ENCODE measurements at regions not wholly inside any gene's neighbourhood (a gene's known extent, or its start where the extent isn't known, plus 50 kb on each side); places are given as distances from the start of the nearest gene placed in this dataset.

GRCh38 chr16:76732894-76733293, 455.7 kb downstream of the CNTNAP4 start:
- Histone ChIP-seq H3K27ac (ENCODE audit: low read length) (no peak overlapping the region), H3K27me3 (ENCODE audit: insufficient read depth, low read length) (no peaks in the 10 kb centered on the region), H3K9me3 (ENCODE audit: insufficient read depth, low read depth, low read length) (no peaks in the 10 kb centered on the region), H3K9ac (ENCODE audit: low read depth, low read length) (no peak overlapping the region), H3K4me1 (ENCODE audit: insufficient read depth, low read length) (no peaks in the 10 kb centered on the region), H3K36me3 (ENCODE audit: insufficient read depth, low read depth, low read length) (no peaks in the 10 kb centered on the region), H3K4me3 (ENCODE audit: low read length) (no peak overlapping the region)

GRCh38 chr16:76741623-76742022, 449.4 kb upstream of the MON1B start:
- H3K9ac ChIP-seq (ENCODE audit: low read depth, low read length) = no peak overlapping the region
- H3K4me1 ChIP-seq (ENCODE audit: insufficient read depth, low read length) = no peaks in the 10 kb centered on the region
- H3K27me3 ChIP-seq (ENCODE audit: insufficient read depth, low read length) = no peaks in the 10 kb centered on the region
- no peak overlapping the region for H3K27ac ChIP-seq (ENCODE audit: low read length)
- no peaks in the 10 kb centered on the region for H3K9me3 ChIP-seq (ENCODE audit: insufficient read depth, low read depth, low read length)
- H3K4me3 ChIP-seq (ENCODE audit: low read length) = no peak overlapping the region
- no peaks in the 10 kb centered on the region for H3K36me3 ChIP-seq (ENCODE audit: insufficient read depth, low read depth, low read length)

DNA sequence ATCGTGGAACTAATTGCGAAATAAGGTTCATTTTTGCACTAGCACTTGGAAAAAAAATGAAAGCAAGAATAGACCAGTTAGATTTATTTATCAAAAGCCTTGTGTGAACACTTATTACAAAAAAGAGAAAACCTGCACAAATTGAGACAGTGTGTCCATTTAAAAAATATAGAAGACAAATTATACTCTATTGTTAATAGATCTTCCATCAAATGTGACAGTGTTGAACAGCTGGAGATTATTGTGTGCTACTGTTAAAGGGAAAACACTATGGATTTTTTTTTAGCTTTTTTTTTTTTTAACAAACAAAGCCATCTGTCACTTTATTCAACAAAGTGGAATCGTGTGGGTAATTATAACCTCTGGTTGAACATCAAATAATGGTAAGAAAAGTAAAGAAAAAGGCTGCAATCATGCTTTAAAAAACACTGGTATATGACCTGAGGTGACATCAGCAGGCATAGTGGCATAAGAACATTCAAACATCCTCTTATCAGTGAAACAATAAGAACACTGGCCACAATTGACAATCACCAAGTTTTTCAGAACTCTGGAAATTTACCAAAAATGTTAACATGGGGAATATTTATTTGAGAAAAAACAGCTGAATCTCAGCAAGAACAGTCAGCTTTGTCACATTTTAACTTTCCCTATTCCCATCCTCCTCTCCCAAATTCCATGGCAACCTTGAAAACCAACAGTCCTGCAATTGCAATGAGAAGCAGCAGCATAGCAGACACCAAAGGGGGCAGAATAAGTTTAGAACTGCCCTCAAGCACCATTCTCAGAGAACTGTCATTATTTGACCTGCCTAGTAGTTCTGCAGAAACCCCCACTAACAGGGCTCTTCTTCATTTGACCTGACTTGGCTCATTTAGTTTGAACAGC, 442.3 kb upstream of the MON1B start:
- Histone ChIP-seq H3K4me3 (ENCODE audit: low read length) (no peak overlapping the region), H3K4me1 (ENCODE audit: insufficient read depth, low read length) (no peaks in the 10 kb centered on the region), H3K9ac (ENCODE audit: low read depth, low read length) (no peak overlapping the region), H3K27me3 (ENCODE audit: insufficient read depth, low read length) (no peaks in the 10 kb centered on the region), H3K27ac (ENCODE audit: low read length) (no peak overlapping the region), H3K36me3 (ENCODE audit: insufficient read depth, low read depth, low read length) (no peaks in the 10 kb centered on the region), H3K9me3 (ENCODE audit: insufficient read depth, low read depth, low read length) (no peaks in the 10 kb centered on the region)

- Histone ChIP-seq H3K9me3 (ENCODE audit: insufficient read depth, low read depth, low read length) (no peaks in the 10 kb centered on the region), H3K9ac (ENCODE audit: low read depth, low read length) (no peak overlapping the region), H3K4me1 (ENCODE audit: insufficient read depth, low read length) (no peaks in the 10 kb centered on the region), H3K36me3 (ENCODE audit: insufficient read depth, low read depth, low read length) (no peaks in the 10 kb centered on the region), H3K4me3 (ENCODE audit: low read length) (no peak overlapping the region), H3K27ac (ENCODE audit: low read length) (no peak overlapping the region), H3K27me3 (ENCODE audit: insufficient read depth, low read length) (no peaks in the 10 kb centered on the region)
Measured at GRCh38 chr16:76749780-76750375, 441.1 kb upstream of the MON1B start.

- H3K9me3 ChIP-seq (ENCODE audit: insufficient read depth, low read depth, low read length) = peaks cover 4% of the 10 kb centered on the region; the same call in 1 of the 2 replicates
- no peaks in the 10 kb centered on the region for H3K4me1 ChIP-seq (ENCODE audit: insufficient read depth, low read length)
- no peaks in the 10 kb centered on the region for H3K27me3 ChIP-seq (ENCODE audit: insufficient read depth, low read length)
- H3K27ac ChIP-seq (ENCODE audit: low read length) = no peak overlapping the region
- no peak overlapping the region for H3K4me3 ChIP-seq (ENCODE audit: low read length)
- H3K36me3 ChIP-seq (ENCODE audit: insufficient read depth, low read depth, low read length) = no peaks in the 10 kb centered on the region
- no peak overlapping the region for H3K9ac ChIP-seq (ENCODE audit: low read depth, low read length)
Measured at GRCh38 chr16:76755496-76755895, 435.5 kb upstream of the MON1B start.

DNA sequence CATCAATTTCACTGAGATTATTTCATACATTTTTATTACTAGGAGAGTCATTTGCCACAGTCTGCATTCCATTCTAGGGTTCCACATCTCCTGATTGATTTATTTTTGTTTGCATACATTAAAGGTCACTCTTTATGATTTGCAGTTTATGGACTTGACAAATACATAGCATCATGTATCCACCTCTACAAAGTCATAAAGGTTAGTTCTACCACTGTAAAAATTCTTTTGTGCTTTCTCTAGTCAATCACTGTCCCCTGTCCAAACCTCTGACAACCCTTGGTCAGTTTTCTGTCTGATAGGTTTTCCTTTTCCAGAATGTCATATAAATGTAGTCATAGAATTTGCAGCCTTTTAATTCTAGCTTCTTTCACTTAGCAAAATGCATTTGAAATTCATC, 434.6 kb upstream of the MON1B start:
- H3K27me3 ChIP-seq (ENCODE audit: insufficient read depth, low read length) = no peaks in the 10 kb centered on the region
- H3K36me3 ChIP-seq (ENCODE audit: insufficient read depth, low read depth, low read length) = no peaks in the 10 kb centered on the region
- no peak overlapping the region for H3K4me3 ChIP-seq (ENCODE audit: low read length)
- no peak overlapping the region for H3K9ac ChIP-seq (ENCODE audit: low read depth, low read length)
- no peak overlapping the region for H3K27ac ChIP-seq (ENCODE audit: low read length)
- peaks cover 4% of the 10 kb centered on the region; the same call in 1 of the 2 replicates for H3K9me3 ChIP-seq (ENCODE audit: insufficient read depth, low read depth, low read length)
- no peaks in the 10 kb centered on the region for H3K4me1 ChIP-seq (ENCODE audit: insufficient read depth, low read length)

- Histone ChIP-seq H3K27me3 (ENCODE audit: insufficient read depth, low read length) (no peaks in the 10 kb centered on the region), H3K9ac (ENCODE audit: low read depth, low read length) (no peak overlapping the region), H3K4me1 (ENCODE audit: insufficient read depth, low read length) (no peaks in the 10 kb centered on the region), H3K4me3 (ENCODE audit: low read length) (no peak overlapping the region), H3K27ac (ENCODE audit: low read length) (no peak overlapping the region), H3K9me3 (ENCODE audit: insufficient read depth, low read depth, low read length) (peaks cover 4% of the 10 kb centered on the region; the same call in 1 of the 2 replicates), H3K36me3 (ENCODE audit: insufficient read depth, low read depth, low read length) (no peaks in the 10 kb centered on the region)
Measured at GRCh38 chr16:76756951-76757350, 434.0 kb upstream of the MON1B start.

DNA sequence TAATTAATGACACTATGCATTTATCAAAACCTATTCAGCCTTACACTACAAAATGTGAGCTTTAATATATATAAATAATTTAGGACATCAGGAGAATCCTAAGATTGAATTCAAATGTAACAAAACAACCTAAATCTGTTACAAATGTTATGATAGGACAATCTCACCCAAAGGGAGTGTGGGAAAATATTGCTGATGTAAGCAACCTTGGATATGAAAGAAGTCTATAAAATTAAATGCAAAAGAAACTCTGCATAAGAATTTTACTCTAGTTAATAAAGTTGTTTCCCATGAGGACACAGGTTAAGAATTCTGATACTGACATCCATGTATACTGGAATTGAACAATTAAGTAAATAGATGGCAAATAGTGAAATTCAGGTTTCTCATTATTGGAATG, 424.5 kb upstream of the MON1B start:
- no peak overlapping the region for H3K4me3 ChIP-seq (ENCODE audit: low read length)
- H3K27me3 ChIP-seq (ENCODE audit: insufficient read depth, low read length) = no peaks in the 10 kb centered on the region
- H3K9ac ChIP-seq (ENCODE audit: low read depth, low read length) = no peak overlapping the region
- H3K36me3 ChIP-seq (ENCODE audit: insufficient read depth, low read depth, low read length) = no peaks in the 10 kb centered on the region
- H3K27ac ChIP-seq (ENCODE audit: low read length) = no peak overlapping the region
- H3K9me3 ChIP-seq (ENCODE audit: insufficient read depth, low read depth, low read length) = 0 out of 2 replicates have a peak, but pooled peaks cover 7% of the 10 kb centered on the region
- no peaks in the 10 kb centered on the region for H3K4me1 ChIP-seq (ENCODE audit: insufficient read depth, low read length)

GRCh38 chr16:76768316-76768715, 422.7 kb upstream of the MON1B start:
- H3K36me3 ChIP-seq (ENCODE audit: insufficient read depth, low read depth, low read length) = no peaks in the 10 kb centered on the region
- H3K4me3 ChIP-seq (ENCODE audit: low read length) = no peak overlapping the region
- H3K4me1 ChIP-seq (ENCODE audit: insufficient read depth, low read length) = no peaks in the 10 kb centered on the region
- 0 out of 2 replicates have a peak, but pooled peaks cover 3% of the 10 kb centered on the region for H3K9me3 ChIP-seq (ENCODE audit: insufficient read depth, low read depth, low read length)
- H3K27ac ChIP-seq (ENCODE audit: low read length) = no peak overlapping the region
- H3K9ac ChIP-seq (ENCODE audit: low read depth, low read length) = no peak overlapping the region
- H3K27me3 ChIP-seq (ENCODE audit: insufficient read depth, low read length) = no peaks in the 10 kb centered on the region

GRCh38 chr16:76768948-76769347, 422.0 kb upstream of the MON1B start:
- H3K27ac ChIP-seq (ENCODE audit: low read length) = no peak overlapping the region
- no peaks in the 10 kb centered on the region for H3K4me1 ChIP-seq (ENCODE audit: insufficient read depth, low read length)
- H3K9ac ChIP-seq (ENCODE audit: low read depth, low read length) = no peak overlapping the region
- no peaks in the 10 kb centered on the region for H3K36me3 ChIP-seq (ENCODE audit: insufficient read depth, low read depth, low read length)
- no peaks in the 10 kb centered on the region for H3K27me3 ChIP-seq (ENCODE audit: insufficient read depth, low read length)
- H3K9me3 ChIP-seq (ENCODE audit: insufficient read depth, low read depth, low read length) = no peaks in the 10 kb centered on the region
- H3K4me3 ChIP-seq (ENCODE audit: low read length) = no peak overlapping the region

- H3K36me3 ChIP-seq (ENCODE audit: insufficient read depth, low read depth, low read length) = no peaks in the 10 kb centered on the region
- no peak overlapping the region for H3K27ac ChIP-seq (ENCODE audit: low read length)
- no peaks in the 10 kb centered on the region for H3K4me1 ChIP-seq (ENCODE audit: insufficient read depth, low read length)
- no peaks in the 10 kb centered on the region for H3K27me3 ChIP-seq (ENCODE audit: insufficient read depth, low read length)
- no peak overlapping the region for H3K9ac ChIP-seq (ENCODE audit: low read depth, low read length)
- H3K4me3 ChIP-seq (ENCODE audit: low read length) = no peak overlapping the region
- no peaks in the 10 kb centered on the region for H3K9me3 ChIP-seq (ENCODE audit: insufficient read depth, low read depth, low read length)
Measured at GRCh38 chr16:76771216-76771615, 419.8 kb upstream of the MON1B start.

Measured in iPS-20b (cell line).